NCI-H146 treated with DMSO at 0.1 percent for 48 hours (cell line): ENCODE measurements at regions not wholly inside any gene's neighbourhood (a gene's known extent, or its start where the extent isn't known, plus 50 kb on each side); places are given as distances from the start of the nearest gene placed in this dataset.
"Not testable (repeated sequence)": the region's sequence is repeated elsewhere in the genome, so short reads cannot be mapped to it uniquely, and the experiment has no call there.

Experiments used
- DNase-seq: peaks from one replicate; lab custom pipeline; 2025; ENCODE audit not compliant: unreplicated experiment; lab: John Stamatoyannopoulos, UW

GRCh38 chr1:238779716-238780115, 606.7 kb upstream of the CHRM3 start:
- DNase-seq = no peak

- no peak for DNase-seq
Observed at GRCh38 chr1:238778113-238778512, 608.3 kb upstream of the CHRM3 start.

GRCh38 chr1:238777551-238777950, 608.8 kb upstream of the CHRM3 start:
- DNase-seq = no peak

DNA sequence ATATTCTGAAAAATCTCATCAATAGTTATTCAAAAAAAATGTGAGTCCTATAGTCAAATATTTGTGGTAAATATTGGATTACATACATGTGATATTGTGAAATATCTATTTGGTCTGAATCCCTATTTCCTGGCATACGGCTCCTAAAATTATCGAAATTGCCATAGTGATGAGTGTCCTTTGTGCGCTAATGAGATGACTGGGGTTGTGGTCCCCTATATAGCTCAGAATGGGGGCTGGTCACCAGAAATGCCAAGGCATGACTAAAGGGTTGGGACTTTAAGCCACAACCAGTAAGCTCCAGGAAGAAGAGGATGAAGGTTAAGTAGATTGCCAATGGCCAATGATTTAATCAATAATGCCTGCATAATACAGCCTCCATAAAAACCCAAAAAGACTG, 610.2 kb upstream of the CHRM3 start:
- DNase-seq = no peak

DNA sequence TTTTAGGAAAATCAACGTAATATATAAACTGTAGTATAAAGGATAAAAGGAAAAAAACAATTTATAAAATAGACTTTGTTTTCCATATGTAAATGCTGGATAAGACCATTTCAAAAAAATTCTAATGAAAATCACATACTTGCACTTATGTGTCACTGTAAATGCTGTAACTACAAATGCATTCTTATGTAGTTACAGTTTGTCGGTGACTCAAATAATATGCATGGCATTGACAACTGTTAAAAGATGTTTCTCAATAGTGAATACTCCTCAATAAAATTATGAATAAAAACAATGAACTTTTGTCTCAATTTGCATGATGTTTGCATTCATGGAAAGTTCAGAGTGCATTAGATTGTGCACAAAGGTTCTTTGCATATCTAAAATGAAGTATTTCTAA, 614.0 kb upstream of the CHRM3 start:
- no peak for DNase-seq

DNA sequence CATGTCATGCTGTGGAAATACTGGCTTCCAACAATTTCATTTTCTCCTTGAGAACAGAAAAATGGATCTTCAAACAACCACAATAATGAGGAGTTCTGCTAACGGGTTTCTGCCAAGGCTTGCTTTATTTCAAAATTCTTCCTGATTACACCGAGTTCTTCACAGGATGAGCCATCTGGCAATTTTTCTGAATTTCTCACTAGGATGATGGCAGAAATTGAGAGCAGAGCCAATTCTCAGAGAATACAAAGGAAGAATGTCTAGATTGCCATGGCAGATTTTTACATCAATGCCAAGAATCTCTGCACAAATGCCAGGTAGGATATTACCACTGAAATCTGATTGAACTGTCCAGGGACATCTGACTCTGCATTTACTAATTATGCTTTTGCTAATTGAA, 619.0 kb upstream of the CHRM3 start:
- DNase-seq = no peak

DNA sequence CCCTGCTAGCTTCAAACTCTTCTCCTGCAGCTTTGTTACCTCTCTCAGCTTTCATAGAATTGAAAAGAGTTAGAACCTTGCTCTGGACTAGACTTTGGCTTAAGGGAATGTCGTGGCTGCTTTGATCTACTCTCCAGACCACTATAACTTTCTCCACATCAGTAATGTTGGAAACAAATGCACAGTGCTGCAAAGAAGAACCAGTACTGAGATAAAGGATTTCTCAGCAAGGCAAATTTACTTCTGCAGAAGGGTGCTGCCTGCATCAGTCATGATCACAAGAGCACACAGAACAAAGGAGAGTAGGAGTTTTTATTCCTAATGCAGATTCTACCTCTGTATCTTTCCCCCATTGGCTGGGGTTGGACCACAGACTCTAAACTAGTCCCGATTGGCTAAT, 621.6 kb upstream of the CHRM3 start:
- DNase-seq = no peak

DNA sequence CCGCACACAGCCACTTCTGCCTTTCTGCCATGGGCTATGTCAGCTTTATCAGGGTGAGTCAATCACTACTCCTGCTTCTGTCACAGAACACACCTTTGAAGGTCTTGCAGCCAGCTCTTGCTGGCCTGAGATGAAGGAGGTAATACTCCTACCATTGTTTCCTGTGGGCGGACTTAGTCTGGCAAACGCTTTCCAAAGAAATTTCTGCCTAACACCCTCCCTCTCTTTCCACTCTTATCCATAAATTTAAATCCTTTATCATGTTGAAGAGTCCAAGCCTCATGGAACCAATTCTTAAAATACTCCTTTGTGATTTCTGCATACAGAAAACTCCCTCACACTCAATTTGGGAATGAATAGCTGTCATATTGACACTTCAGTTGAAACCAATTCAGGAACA, 633.1 kb upstream of the CHRM3 start:
- no peak for DNase-seq

- DNase-seq = no peak
Observed at GRCh38 chr1:238752327-238752726, 634.0 kb upstream of the CHRM3 start.

GRCh38 chr1:238745069-238745468, 641.3 kb upstream of the CHRM3 start:
- DNase-seq = no peak

DNA sequence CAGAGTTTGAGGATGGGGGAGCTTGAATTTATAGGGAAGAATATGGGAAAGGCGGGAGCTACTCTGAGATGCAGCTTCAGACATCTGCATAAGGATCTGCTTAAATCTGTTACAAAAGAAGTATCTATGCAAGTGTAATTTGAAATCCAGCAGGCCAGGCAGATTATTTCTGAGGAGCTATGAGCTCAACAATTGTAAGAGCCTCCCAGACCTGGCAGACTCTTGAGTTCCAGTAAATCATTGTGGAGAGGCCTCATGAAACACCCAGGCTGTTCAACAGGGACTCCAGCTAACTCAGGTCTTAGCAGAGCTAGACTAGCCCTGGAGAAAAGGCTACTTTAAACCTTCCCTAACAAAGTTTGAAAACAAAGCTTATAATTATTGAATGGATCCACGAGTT, 647.5 kb upstream of the CHRM3 start:
- no peak for DNase-seq

DNA sequence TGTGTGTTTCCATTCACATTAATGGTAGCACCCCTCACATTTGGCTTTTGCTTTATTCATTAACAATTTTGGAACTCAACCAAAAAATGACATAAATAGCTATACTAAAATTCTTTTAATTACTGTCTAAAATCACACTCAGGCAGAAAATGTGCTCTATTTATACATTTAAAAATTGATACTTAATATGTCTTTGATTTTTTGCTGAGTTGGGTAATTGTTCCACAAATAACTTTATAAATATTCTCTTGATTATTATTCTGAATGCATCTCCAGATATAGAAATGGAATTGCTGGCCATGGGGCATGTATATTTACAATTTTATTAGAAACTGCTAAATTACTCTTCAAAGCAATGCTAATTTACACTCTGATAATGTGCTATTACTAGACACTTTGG, 658.7 kb upstream of the CHRM3 start:
- no peak for DNase-seq

DNA sequence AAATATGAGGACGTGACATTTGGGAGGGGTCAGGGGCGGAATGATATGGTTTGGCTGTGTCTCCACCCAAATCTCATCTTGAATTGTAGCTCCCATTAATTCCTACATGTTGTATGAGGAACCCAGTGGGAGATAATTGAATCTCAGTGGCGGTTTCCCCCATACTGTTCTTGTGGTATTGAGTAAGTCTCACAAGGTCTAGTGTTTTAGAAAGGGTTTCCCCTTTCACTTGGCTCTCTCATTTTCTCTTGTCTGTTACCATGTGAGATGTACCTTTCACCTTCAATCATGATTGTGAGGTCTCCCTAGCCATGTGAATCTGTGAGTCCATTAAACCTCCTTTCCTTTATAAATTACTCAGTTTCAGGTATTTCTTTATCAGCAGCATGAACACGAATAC, 663.6 kb upstream of the CHRM3 start:
- no peak for DNase-seq

DNA sequence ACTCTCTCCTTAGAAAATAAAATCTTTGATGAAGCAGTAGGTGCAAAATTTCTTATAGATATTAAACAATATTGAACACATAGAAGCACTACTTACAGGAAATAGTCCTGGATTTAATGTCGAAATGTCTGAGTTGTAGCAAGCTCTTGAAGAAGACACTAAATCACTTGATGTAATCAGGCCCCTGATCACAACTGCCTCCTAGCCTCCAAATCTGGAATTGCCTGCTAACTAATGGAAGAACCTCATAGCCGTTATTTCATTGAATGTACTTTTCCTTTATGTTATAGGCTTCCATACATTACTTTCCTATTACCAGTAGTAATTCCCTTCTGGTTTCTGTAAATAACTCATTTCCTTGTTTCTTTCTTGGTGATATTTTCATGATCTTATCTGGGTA, 675.7 kb upstream of the CHRM3 start:
- no peak for DNase-seq

DNA sequence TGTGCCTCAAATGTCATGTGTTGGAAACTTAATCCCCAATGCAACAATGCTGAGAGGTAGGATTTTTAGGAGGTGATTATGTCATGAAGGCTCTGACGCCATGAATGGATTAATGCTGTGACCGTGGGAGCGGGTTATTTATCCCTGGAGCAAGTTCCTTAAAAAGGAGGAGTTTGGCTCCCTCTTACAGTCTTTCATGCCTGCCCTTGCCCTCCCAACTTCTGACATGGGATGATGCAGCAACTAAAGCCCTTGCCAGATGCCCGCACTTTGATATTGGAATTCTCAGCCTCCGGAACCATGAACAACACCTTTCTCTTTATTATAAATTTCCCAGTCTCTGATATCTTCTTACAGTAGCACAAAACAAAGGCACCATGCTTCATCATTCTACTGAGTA, 685.3 kb upstream of the CHRM3 start:
- DNase-seq = no peak

GRCh38 chr1:238690415-238690814, 696.0 kb upstream of the CHRM3 start:
- no peak for DNase-seq

DNA sequence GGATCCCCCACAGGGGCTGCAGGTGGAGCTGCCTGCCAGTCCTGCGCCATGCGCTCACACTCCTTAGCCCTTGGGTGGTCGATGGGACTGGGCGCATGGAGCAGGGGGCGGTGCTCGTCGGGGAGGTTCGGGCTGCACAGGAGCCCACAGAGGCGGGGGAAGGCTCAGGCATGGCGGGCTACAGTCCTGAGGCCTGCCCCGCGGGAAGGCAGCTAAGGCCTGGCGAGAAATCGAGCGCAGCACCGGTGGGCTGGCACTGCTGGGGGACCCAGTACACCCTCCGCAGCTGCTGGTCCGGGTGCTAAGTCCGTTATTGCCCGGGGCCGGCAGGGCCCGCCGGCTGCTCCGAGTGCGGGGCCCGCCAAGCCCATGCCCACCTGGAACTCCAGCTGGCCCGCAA, 701.8 kb upstream of the CHRM3 start:
- DNase-seq = not testable (repeated sequence)

DNA sequence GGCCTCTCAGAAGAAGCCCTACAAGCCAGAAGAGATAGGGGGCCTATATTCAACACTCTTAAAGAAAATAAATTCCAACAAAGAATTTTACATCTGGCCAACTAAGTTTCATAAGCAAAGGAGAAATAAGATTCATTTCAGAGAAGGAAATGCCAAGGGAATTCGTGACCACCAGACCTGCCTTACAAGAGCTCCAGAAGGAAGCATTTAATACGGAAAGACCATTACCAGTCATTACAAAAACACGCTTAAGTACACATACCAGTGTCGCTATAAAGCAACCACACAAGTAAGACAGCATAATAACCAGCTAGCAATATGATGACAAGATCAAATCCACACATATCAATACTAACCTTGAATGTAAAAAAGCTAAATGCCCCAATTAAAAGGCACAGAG, 704.9 kb upstream of the CHRM3 start:
- DNase-seq = no peak

GRCh38 chr1:238681021-238681420, 705.3 kb upstream of the CHRM3 start:
- no peak for DNase-seq

DNA sequence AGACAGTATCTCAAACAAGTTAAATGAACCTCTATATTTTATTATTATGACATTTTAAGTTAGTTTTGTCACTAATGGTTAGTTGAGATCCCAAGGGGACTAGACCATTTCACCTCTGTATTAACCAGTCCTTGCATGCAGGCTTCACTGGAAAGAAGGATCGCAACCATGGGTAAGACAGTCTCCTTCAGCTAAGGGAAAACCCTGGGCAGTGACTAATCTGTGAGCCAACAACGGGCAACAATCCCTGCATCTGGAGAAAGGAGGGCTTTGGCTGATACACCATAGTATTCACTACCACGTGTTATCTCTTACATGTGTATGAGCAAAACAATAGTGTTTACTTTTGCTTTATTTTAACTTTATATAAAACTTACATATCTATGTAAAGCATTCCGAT, 708.8 kb upstream of the CHRM3 start:
- no peak for DNase-seq

DNA sequence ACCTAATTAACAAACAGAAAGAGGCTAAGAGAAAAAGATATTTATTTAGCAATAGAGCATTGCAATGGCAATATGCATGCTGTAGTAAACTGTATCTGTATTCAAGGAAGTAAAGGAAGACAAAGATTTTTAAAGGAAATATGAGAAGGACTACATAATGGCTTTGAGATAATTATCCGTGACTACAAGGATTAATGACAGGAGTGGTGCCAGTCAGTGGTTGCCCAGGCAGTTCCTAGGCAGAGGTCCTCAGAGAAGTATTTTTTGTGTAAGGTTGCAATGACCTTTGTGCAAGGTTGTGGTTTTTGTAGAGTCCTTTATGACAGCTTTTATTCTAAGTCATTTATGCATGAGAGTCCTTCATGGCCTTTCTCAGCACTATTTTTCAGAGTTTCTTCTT, 711.1 kb upstream of the CHRM3 start:
- DNase-seq = no peak

GRCh38 chr1:238674316-238674715, 712.1 kb upstream of the CHRM3 start:
- DNase-seq = no peak

GRCh38 chr1:238673561-238673960, 712.8 kb upstream of the CHRM3 start:
- no peak for DNase-seq

GRCh38 chr1:238672806-238673205, 713.6 kb upstream of the CHRM3 start:
- DNase-seq = no peak
